Amygdala (tissue), 56 donors: ENCODE measurements at regions not wholly inside any gene's neighbourhood (a gene's known extent, or its start where the extent isn't known, plus 50 kb on each side); places are given as distances from the start of the nearest gene placed in this dataset.

Experiments
- DNase-seq, 56 donors: peaks; one replicate each; lab custom pipeline; 2025; lab: John Stamatoyannopoulos, UW

GRCh38 chr12:115348301-115348700 is 664.3 kb upstream of the TBX3 start:
- no peak for DNase-seq

- no peak for DNase-seq
These were observed 659.6 kb upstream of the TBX3 start for GRCh38 chr12:115343601-115344000.

- no peak for DNase-seq
These were observed 659.0 kb upstream of the TBX3 start for GRCh38 chr12:115343008-115343407.

GRCh38 chr12:115341442-115341841 is 657.5 kb upstream of the TBX3 start:
- peak in 11 of 56 donors; percentile 0 to 39 (median 10) for DNase-seq

GRCh38 chr12:115338566-115339294 is 654.8 kb upstream of the TBX3 start:
- no peak for DNase-seq

GRCh38 chr12:115337693-115338543 is 653.9 kb upstream of the TBX3 start:
- peak in 3 of 56 donors; percentile 0 to 27 (median 11) for DNase-seq

- DNase-seq = no peak
These were observed 652.5 kb upstream of the TBX3 start for GRCh38 chr12:115336506-115336905.

GRCh38 chr12:115335594-115335993 is 651.6 kb upstream of the TBX3 start:
- DNase-seq = no peak

GRCh38 chr12:115335048-115335447 is 651.1 kb upstream of the TBX3 start:
- DNase-seq = no peak

GRCh38 chr12:115332945-115333344 is 649.0 kb upstream of the TBX3 start:
- no peak for DNase-seq

- DNase-seq = peak in 4 of 56 donors; percentile 1 to 12 (median 6)
These were observed 641.9 kb upstream of the TBX3 start for GRCh38 chr12:115325858-115326257.

- DNase-seq = peak in 1 of 56 donors; percentile 2
These were observed 641.1 kb upstream of the TBX3 start for GRCh38 chr12:115324949-115325593.

GRCh38 chr12:115323223-115323905 is 639.4 kb upstream of the TBX3 start:
- no peak for DNase-seq

- DNase-seq = no peak
These were observed 638.3 kb upstream of the TBX3 start for GRCh38 chr12:115322275-115322674.

GRCh38 chr12:115320967-115321366 is 637.0 kb upstream of the TBX3 start:
- no peak for DNase-seq

GRCh38 chr12:115320451-115320850 is 636.5 kb upstream of the TBX3 start:
- DNase-seq = no peak

GRCh38 chr12:115319446-115320040 is 635.6 kb upstream of the TBX3 start:
- DNase-seq = no peak

GRCh38 chr12:115313929-115314328 is 630.0 kb upstream of the TBX3 start:
- DNase-seq = no peak

GRCh38 chr12:115312901-115313300 is 628.9 kb upstream of the TBX3 start:
- DNase-seq = no peak

GRCh38 chr12:115311875-115312274 is 627.9 kb upstream of the TBX3 start:
- no peak for DNase-seq
